ENCODE measurements at regions not wholly inside any gene's neighbourhood (a gene's known extent, or its start where the extent isn't known, plus 50 kb on each side); places are given as distances from the start of the nearest gene placed in this dataset.

DNA sequence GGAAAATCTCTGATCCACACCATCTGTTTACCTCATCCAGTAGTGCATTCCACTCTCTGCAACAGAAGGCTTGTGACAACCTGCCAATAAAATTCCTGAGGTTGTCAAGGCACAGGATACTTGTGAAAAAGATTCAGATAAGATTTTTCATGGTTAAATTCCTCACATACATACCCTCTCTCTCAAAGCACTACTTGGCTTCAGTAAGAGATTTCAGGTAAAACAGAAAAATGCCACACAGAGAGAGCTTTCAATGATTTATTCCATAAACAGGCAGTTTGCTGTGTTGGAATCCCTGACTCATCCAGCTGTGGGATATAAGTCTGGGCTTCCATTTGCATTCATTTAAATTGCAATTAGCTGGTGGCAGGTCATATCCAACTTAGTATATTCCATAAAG lies 99.7 kb upstream of the CAV2 start:
- no peak overlapping the region for H3K4me3 ChIP-seq
- no peaks in the 10 kb centered on the region for H3K9me3 ChIP-seq
- peaks cover 0 to 32% (median 8%) of the 10 kb centered on the region in 4 donors for H3K4me1 ChIP-seq
- DNase-seq, result no peak
- no peak overlapping the region for H3K27ac ChIP-seq
- H3K36me3 ChIP-seq, result no peaks in the 10 kb centered on the region
- H3K27me3 ChIP-seq, result no peaks in the 10 kb centered on the region
- intact Hi-C loops (cut with DNase I; ENCODE audit: low total_unique reads), result no loop called here
- TF ChIP-seq, protein P1, sequence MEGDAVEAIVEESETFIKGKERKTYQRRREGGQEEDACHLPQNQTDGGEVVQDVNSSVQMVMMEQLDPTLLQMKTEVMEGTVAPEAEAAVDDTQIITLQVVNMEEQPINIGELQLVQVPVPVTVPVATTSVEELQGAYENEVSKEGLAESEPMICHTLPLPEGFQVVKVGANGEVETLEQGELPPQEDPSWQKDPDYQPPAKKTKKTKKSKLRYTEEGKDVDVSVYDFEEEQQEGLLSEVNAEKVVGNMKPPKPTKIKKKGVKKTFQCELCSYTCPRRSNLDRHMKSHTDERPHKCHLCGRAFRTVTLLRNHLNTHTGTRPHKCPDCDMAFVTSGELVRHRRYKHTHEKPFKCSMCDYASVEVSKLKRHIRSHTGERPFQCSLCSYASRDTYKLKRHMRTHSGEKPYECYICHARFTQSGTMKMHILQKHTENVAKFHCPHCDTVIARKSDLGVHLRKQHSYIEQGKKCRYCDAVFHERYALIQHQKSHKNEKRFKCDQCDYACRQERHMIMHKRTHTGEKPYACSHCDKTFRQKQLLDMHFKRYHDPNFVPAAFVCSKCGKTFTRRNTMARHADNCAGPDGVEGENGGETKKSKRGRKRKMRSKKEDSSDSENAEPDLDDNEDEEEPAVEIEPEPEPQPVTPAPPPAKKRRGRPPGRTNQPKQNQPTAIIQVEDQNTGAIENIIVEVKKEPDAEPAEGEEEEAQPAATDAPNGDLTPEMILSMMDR (IDR thresholded peaks at IDR 0.05), result no peak

DNA sequence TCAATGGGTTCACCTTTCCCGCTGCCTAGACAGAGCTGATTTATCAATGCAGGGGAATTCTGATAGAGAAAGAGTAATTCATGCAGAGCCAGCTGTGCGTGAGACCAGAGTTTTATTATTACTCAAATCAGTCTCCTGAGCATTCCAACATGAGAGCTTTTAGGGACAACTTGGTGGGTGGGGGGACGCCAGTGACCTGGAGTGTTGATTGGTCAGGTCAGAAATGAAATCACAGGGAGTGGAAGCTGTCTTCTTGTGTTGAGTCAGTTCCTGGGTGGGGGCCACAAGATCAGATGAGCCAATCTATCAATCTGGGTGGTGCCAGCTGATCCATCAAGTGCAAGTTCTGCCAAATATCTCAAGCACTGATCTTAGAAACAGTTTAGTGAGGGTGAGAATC lies 99.0 kb upstream of the CAV2 start:
- no peak overlapping the region for H3K4me3 ChIP-seq
- peaks cover 0 to 25% (median 5%) of the 10 kb centered on the region in 4 donors for H3K4me1 ChIP-seq
- no peaks in the 10 kb centered on the region for H3K36me3 ChIP-seq
- intact Hi-C loops (cut with DNase I; ENCODE audit: low total_unique reads), result no loop called here
- no peaks in the 10 kb centered on the region for H3K9me3 ChIP-seq
- TF ChIP-seq, protein P1 (IDR thresholded peaks at IDR 0.05), result no peak
- H3K27me3 ChIP-seq, result no peaks in the 10 kb centered on the region
- no peak for DNase-seq
- no peak overlapping the region for H3K27ac ChIP-seq

DNA sequence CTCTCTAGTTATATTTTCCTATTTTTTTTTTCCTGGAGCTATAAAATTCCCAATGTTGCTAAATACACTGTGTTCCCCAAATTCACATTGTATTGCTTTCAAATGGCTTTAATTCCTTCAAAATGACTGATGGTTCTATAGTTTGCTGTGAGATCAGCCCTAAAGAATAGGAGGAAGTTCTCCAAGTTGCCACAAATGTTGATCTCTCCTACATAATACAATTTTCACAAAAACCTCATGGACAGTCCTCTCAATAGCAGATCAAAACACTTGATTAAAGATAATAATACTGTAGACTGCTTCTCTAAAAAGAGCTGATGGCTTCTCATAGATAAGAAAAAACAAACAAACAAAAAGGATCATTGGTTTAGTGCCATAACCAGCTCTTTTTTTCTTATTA lies 97.8 kb upstream of the CAV2 start:
- no peaks in the 10 kb centered on the region for H3K36me3 ChIP-seq
- H3K27me3 ChIP-seq, result no peaks in the 10 kb centered on the region
- H3K4me1 ChIP-seq, result peaks cover 0 to 24% (median 5%) of the 10 kb centered on the region in 4 donors
- no peak for DNase-seq
- no peak overlapping the region for H3K4me3 ChIP-seq
- intact Hi-C loops (cut with DNase I; ENCODE audit: low total_unique reads), result no loop called here
- H3K9me3 ChIP-seq, result no peaks in the 10 kb centered on the region
- H3K27ac ChIP-seq, result no peak overlapping the region
- TF ChIP-seq, protein P1 (IDR thresholded peaks at IDR 0.05), result no peak

DNA sequence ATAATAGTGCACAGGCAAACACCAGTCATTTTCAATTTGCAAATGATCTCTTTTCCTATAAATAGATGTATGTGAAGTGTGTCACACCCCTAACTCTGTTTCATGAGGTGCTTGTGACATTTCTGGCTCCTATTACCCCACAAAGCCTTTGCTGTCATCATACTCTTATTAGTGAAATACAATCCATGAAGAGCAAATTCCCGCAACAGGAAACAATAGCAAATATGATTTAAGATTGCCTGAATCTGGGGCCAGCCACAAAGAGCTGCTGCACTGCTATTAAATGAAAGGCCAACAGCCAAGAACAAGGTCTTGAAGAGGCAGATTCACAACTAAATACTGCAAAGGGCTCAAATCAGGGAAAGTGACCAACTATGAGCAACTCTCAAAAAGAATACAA lies 96.3 kb upstream of the CAV2 start:
- Histone ChIP-seq H3K27me3 (no peaks in the 10 kb centered on the region), H3K9me3 (no peaks in the 10 kb centered on the region), H3K27ac (peak overlapping the region in 1 of 2 donors; percentile 10), H3K4me3 (no peak overlapping the region), H3K4me1 (peaks cover 0 to 30% (median 7%) of the 10 kb centered on the region in 4 donors), H3K36me3 (no peaks in the 10 kb centered on the region)
- DNase-seq, result no peak
- TF ChIP-seq, protein P1 (IDR thresholded peaks at IDR 0.05), result no peak
- intact Hi-C loops (cut with DNase I; ENCODE audit: low total_unique reads), result no loop called here

DNA sequence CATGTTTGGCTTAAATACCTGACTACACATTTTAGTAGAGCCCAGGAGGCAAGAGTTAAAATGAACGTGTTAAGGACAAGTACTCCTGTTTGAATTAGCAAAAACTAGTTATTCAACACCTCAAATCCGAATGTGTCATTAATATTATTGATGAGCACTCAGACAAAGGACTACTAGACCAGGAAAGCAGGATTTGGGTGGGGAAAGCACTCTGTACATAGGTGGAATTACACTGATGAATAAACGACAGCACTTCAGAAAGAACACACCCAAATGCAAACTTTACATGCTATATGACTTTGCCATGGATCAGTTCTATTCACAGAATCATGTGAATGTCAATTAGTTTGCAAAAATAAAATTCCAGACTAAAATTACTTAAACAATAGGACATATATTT lies 95.1 kb upstream of the CAV2 start:
- TF ChIP-seq, protein P1 (IDR thresholded peaks at IDR 0.05), result no peak
- Histone ChIP-seq H3K4me3 (no peak overlapping the region), H3K4me1 (peaks cover 0 to 30% (median 7%) of the 10 kb centered on the region in 4 donors), H3K27me3 (no peaks in the 10 kb centered on the region), H3K9me3 (no peaks in the 10 kb centered on the region), H3K27ac (no peak overlapping the region), H3K36me3 (no peaks in the 10 kb centered on the region)
- no peak for DNase-seq
- intact Hi-C loops (cut with DNase I; ENCODE audit: low total_unique reads), result no loop called here

DNA sequence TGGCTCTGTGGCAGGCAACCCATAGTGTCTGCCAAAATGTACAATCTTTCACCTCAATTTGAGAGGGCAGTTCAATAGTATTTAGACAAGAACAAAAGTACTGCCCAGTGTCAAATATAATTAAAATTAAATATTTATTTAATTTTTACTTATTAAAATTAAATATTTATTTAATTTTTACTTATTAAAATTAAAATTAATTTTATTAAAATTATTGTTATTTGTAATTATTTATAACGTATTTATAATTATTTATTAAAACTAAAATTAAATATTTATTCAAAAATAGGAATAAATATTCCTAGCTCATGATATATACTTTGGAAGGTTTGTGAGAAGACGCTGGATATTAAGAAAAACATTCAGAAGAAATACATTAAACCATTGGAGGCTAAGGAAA lies 93.7 kb upstream of the CAV2 start:
- no peak for DNase-seq
- Histone ChIP-seq H3K27me3 (no peaks in the 10 kb centered on the region), H3K9me3 (no peaks in the 10 kb centered on the region), H3K4me1 (peaks cover 0 to 30% (median 7%) of the 10 kb centered on the region in 4 donors), H3K4me3 (no peak overlapping the region), H3K36me3 (no peaks in the 10 kb centered on the region), H3K27ac (no peak overlapping the region)
- intact Hi-C loops (cut with DNase I; ENCODE audit: low total_unique reads), result no loop called here
- TF ChIP-seq, protein P1 (IDR thresholded peaks at IDR 0.05), result no peak

Measured in tibial artery (tissue), 4 donors.